ENCODE measurements at regions not wholly inside any gene's neighbourhood (a gene's known extent, or its start where the extent isn't known, plus 50 kb on each side); places are given as distances from the start of the nearest gene placed in this dataset.

- no peak for DNase-seq (ENCODE audit: low read depth)
These were observed 74.4 kb upstream of the ARHGAP32 start for GRCh38 chr11:129266536-129266935.

DNA sequence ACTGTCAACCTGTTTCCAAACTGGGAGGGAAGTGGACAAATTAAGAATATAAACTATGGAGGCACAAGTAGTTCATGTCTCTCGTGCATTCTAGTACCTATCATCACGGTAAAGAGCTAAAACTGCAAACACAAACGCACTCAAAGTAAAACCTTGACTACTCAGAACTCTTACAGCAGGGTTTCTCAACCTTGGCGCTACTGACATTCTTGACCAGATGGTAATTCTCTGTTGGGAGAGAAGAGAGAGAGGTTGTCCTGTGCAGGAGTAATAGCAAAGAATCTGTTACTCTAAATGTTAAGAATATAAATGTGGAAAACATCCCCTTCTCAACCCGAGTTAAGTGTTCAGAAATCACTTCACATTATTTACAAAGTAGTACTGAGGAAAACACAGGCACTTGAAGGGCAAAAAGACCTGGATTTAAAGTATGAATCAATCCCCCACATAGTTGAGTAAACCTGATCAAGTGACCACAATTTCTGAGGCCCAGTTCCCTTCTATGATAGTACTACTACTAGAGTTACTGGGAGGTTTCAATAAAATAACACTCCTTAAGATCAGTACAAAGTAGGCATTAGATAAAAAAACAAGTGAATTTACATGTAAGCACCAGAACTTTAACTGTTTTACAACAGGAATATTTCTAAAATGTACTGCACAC, 73.1 kb upstream of the ARHGAP32 start:
- peak; percentile 40 for DNase-seq (ENCODE audit: low read depth)

DNA sequence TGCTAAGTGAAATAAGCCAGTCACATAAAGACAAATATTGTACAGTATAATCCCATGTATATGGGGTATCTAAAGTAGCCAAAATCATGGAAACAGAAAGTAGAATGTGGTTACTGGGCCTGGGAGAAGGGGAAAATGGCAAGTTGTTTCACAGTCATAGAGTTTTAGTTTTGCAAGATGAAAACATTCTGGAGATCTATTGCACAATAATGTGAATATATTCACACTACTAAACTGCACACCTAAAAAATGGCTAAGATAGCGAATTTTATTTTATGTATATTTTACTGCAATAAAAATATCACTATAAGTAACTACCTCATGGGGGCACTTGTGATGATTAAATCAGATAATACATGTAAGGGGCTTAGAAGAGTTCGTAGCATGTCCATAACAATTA, 72.0 kb upstream of the ARHGAP32 start:
- no peak for DNase-seq (ENCODE audit: low read depth)

GRCh38 chr11:129260750-129261149, 68.6 kb upstream of the ARHGAP32 start:
- no peak for DNase-seq (ENCODE audit: low read depth)

DNA sequence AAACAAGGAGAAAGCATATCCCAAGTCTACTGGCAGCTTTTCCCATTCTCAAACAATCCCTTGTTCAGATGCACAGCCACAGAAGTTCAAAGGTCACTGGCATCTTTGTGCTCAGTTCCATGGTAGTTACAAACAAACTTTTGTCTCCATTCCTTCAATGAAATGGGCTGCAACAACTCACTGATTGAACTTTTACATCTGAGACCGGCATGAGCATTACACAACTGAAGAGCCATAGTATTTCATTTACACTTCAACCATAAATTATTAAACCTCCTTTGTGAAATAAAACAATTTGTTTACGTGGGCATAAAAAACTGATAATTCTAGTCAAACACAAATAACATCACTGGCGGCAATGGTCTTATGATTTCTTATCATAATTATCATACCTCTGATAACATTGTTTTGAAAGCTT, 67.8 kb upstream of the ARHGAP32 start:
- DNase-seq (ENCODE audit: low read depth): no peak

DNA sequence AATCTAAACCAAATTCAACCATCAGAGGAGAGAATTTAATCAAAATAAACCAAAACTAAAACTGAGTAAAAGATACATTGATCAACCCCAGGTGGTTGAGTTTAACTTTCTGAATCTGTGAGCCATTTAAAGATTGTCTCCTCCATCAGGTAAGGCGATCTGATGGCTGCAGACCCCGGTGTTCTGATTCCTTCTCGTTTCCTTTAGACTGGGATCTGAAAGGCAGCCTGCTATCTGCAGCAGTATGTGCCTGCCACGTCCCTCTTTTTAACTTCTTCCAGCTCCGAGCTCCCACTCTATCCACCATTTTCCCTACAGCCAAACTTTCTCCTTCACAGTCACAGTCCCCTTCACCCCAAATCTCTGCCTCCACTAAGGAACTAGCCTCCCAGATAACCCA, 66.1 kb upstream of the ARHGAP32 start:
- DNase-seq (ENCODE audit: low read depth): no peak

DNA sequence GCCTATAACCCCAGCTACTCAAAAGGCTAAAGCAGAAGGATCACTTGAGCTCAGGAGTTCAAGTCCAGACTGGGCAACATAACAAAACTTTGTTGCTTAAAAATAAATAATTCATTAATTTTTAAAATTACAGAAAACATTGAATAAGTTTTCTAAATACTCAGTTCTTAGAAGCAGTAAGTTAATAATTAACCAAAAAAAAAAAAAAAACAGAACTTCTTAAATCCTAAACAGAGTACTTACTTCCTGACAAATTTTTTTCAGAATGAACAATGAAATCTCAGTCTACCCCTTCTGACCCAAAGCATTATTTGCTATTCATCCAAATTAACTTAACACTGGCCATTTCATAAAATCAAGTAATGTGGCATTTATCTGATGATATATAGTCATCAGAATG, 65.4 kb upstream of the ARHGAP32 start:
- DNase-seq (ENCODE audit: low read depth): no peak

- no peak for DNase-seq (ENCODE audit: low read depth)
These were observed 60.5 kb upstream of the ARHGAP32 start for GRCh38 chr11:129252621-129253020.

GRCh38 chr11:129251067-129251466, 58.9 kb upstream of the ARHGAP32 start:
- peak; percentile 70 for DNase-seq (ENCODE audit: low read depth)

DNA sequence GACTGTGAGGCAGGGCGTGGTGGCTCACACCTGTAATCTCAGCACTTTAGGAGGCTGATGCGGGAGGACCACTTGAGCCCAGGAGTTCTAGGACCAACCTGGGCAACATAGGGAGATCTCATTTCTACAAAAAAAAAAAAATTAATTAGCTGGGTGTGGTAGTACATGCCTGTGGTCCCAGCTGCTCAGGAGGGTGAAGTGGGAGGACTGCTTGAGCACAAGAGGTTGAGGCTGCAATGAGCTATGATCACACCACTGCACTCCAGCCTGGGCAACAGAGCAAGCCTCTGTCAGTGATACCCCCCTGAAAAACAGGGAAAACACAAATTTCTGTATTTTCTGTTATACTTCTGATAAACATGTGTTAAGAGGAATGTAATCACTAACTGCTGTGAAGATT, 57.8 kb upstream of the ARHGAP32 start:
- peak; percentile 27 for DNase-seq (ENCODE audit: low read depth)

GRCh38 chr11:129249351-129249750, 57.2 kb upstream of the ARHGAP32 start:
- DNase-seq (ENCODE audit: low read depth): peak; percentile 92

GRCh38 chr11:129248618-129249017, 56.5 kb upstream of the ARHGAP32 start:
- DNase-seq (ENCODE audit: low read depth): peak; percentile 79

DNA sequence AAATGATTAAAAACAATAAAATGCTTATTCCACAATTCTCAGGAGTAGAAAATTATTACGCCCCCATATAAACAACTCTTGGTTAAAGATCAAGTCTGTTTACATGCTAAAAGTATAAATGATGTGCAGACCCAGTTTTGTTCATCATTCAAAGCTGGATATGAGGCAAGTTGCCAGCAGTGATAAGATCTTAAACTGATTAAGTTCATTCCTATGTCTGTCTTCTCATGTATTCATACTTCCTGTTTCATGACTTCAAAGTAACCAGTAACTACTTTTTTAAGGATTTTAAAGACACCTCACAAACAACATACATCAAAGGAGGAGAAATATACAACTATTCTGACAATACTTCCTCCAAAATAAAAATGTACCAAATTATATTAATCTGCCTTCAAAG, 55.0 kb upstream of the ARHGAP32 start:
- DNase-seq (ENCODE audit: low read depth): peak; percentile 83

GRCh38 chr11:129242855-129243254, 50.7 kb upstream of the ARHGAP32 start:
- DNase-seq (ENCODE audit: low read depth): no peak

All from iris pigment epithelial cell (primary cell).